ENCODE measurements at regions not wholly inside any gene's neighbourhood (a gene's known extent, or its start where the extent isn't known, plus 50 kb on each side); places are given as distances from the start of the nearest gene placed in this dataset.

DNA sequence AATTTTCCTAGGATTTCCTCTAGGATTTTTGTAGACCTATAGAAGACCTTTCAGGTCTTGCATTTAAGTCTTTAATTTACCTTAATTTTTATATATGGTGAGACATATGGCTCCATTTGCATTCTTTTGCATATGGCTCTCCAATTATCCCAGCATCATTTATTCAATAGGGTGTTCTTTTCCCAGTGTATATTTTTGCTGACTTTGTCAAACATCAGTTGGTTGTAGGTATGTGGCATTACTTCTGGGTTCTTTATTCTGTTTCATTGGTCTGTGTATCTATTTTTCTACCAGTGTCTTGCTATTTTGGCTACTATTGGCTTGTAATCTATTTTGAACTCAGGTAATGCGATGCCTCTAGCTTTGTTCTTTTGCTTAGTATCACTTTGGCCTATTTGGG is 239.8 kb upstream of the CNTNAP5 start:
- no peak for TF ChIP-seq TARDBP (IDR thresholded peaks at IDR 0.05)
- TF ChIP-seq FOXM1 (IDR thresholded peaks at IDR 0.05; ENCODE audit: borderline replicate concordance) = no peak
- no peak for TF ChIP-seq CTBP1 (IDR thresholded peaks at IDR 0.05; ENCODE audit: borderline replicate concordance)
- TF ChIP-seq SP1 (IDR thresholded peaks at IDR 0.05) = no peak
- no peak for TF ChIP-seq ZNF384 (IDR thresholded peaks at IDR 0.05)
